Esophagus muscularis mucosa (tissue), 4 donors: ENCODE measurements at regions not wholly inside any gene's neighbourhood (a gene's known extent, or its start where the extent isn't known, plus 50 kb on each side); places are given as distances from the start of the nearest gene placed in this dataset.

ENCODE experiments used
- DNase-seq: peaks from one replicate; pipeline ENCODE4 v3.0.0-alpha.2; 2017; ENCODE audit errors: extremely low spot score
- H3K27ac ChIP-seq, 4 donors: fragments of 200-600 bp; sonication (generic); replicated peaks in 1 of 4; 1 replicate in 3 of 4; 2 replicates in 1 of 4; pipeline ENCODE4 v1.5.1; 2016 to 2019; ENCODE audit warnings: mild to moderate bottlenecking in 1 of 4
- H3K27me3 ChIP-seq, 4 donors: fragments of 200-600 bp; sonication (generic); one replicate each; pipeline versions ENCODE4 v1.5.1 to v1.6.0; 2016 to 2019
- H3K36me3 ChIP-seq, 4 donors: fragments of 200-600 bp; sonication (generic); one replicate each; pipeline ENCODE4 v1.5.1; 2016 to 2019
- H3K4me1 ChIP-seq, 4 donors: fragments of 200-600 bp; sonication (generic); one replicate each; pipeline ENCODE4 v1.5.1; 2016 to 2019
- H3K4me3 ChIP-seq, 4 donors: fragments of 200-600 bp; sonication (generic); 1 replicate in 2 of 4; 2 replicates in 2 of 4; pipeline ENCODE4 v1.5.1; 2016 to 2019; ENCODE audit warnings: mild to moderate bottlenecking in 4 of 4, moderate library complexity in 1 of 4
- H3K9me3 ChIP-seq, 4 donors: fragments of 200-600 bp; sonication (generic); 1 replicate in 3 of 4; 2 replicates in 1 of 4; pipeline ENCODE4 v1.5.1; 2016 to 2019
- CTCF ChIP-seq, 3 experiments: fragments of 200-600 bp in 2 of 3; fragments of 450-650 bp in 1 of 3; sonication (generic) in 2 of 3; IDR thresholded peaks; one replicate each; pipeline ENCODE4 v1.5.1; 2017 to 2019; ENCODE audit warnings: antibody characterized with exemption in 3 of 3, mild to moderate bottlenecking in 2 of 3, moderate library complexity in 1 of 3
- EP300 ChIP-seq: sonication (generic); formaldehyde crosslinking; IDR thresholded peaks from one replicate; pipeline ENCODE4 v1.6.1; 2017; ENCODE audit warnings: antibody characterized with exemption
- POLR2A ChIP-seq: fragments of 450-650 bp; IDR thresholded peaks from one replicate; pipeline ENCODE4 v1.6.1; 2017; ENCODE audit warnings: antibody characterized with exemption, moderate library complexity, mild to moderate bottlenecking, low read depth
- POLR2AphosphoS5 ChIP-seq, 2 donors: sonication (generic); formaldehyde crosslinking; IDR thresholded peaks; one replicate each; pipeline ENCODE4 v1.6.1; 2017; ENCODE audit warnings: antibody characterized with exemption in 2 of 2
- WGBS: methylation state at CpG from one replicate; pipeline ENCODE4 v1.1.5; 2018; 5-methylcytosine and 5-hydroxymethylcytosine counted together
- intact Hi-C: fragments of 100-400 bp; cut with DNase I; formaldehyde crosslinking; loops from one replicate; pipeline ENCODE4 v1.15.1; 2023

- no peaks in the 10 kb centered on the region for H3K4me1 ChIP-seq
- no peaks in the 10 kb centered on the region for H3K9me3 ChIP-seq
- no peak overlapping the region for H3K27ac ChIP-seq
- TF ChIP-seq POLR2A (no peak), CTCF (IDR thresholded peaks at IDR 0.05) (no peak), EP300 (no peak), POLR2AphosphoS5 (IDR thresholded peaks at IDR 0.05) (no peak)
- H3K4me3 ChIP-seq = no peak overlapping the region
- no peaks in the 10 kb centered on the region for H3K36me3 ChIP-seq
- DNase-seq = no peak
- peaks cover 0 to 11% (median 0%) of the 10 kb centered on the region in 4 donors for H3K27me3 ChIP-seq
- intact Hi-C loops = no loop called here
- WGBS = 87% methylated on average over 3 of the region's 3 CpGs
Measured at GRCh38 chr1:22196041-22196440, 53.1 kb upstream of the WNT4 start.

- Histone ChIP-seq H3K27ac (no peak overlapping the region), H3K4me1 (no peaks in the 10 kb centered on the region), H3K9me3 (no peaks in the 10 kb centered on the region), H3K27me3 (peaks cover 0 to 17% (median 0%) of the 10 kb centered on the region in 4 donors), H3K4me3 (no peak overlapping the region), H3K36me3 (no peaks in the 10 kb centered on the region)
- DNase-seq = no peak
- WGBS = 96% methylated on average over 6 of the region's 6 CpGs
- intact Hi-C loops = no loop called here
- no peak for TF ChIP-seq POLR2A
- no peak for TF ChIP-seq EP300
- TF ChIP-seq POLR2AphosphoS5 (IDR thresholded peaks at IDR 0.05) = no peak
- TF ChIP-seq CTCF (IDR thresholded peaks at IDR 0.05) = no peak
Measured at GRCh38 chr1:22196641-22197040, 53.7 kb upstream of the WNT4 start.

GRCh38 chr1:22197644-22198043, 54.7 kb upstream of the WNT4 start:
- Histone ChIP-seq H3K9me3 (no peaks in the 10 kb centered on the region), H3K27me3 (peaks cover 0 to 20% (median 0%) of the 10 kb centered on the region in 4 donors), H3K4me1 (no peaks in the 10 kb centered on the region), H3K27ac (no peak overlapping the region), H3K36me3 (no peaks in the 10 kb centered on the region), H3K4me3 (no peak overlapping the region)
- intact Hi-C loops = no loop called here
- 82% methylated on average over 2 of the region's 2 CpGs for WGBS
- TF ChIP-seq POLR2AphosphoS5 (IDR thresholded peaks at IDR 0.05) (no peak), EP300 (no peak), CTCF (IDR thresholded peaks at IDR 0.05) (no peak), POLR2A (no peak)
- DNase-seq = no peak

GRCh38 chr1:22201023-22201422, 58.1 kb upstream of the WNT4 start:
- Histone ChIP-seq H3K27ac (no peak overlapping the region), H3K36me3 (no peaks in the 10 kb centered on the region), H3K4me1 (peaks cover 0 to 8% (median 0%) of the 10 kb centered on the region in 4 donors), H3K4me3 (no peak overlapping the region), H3K27me3 (peaks cover 0 to 29% (median 0%) of the 10 kb centered on the region in 4 donors), H3K9me3 (no peaks in the 10 kb centered on the region)
- intact Hi-C loops = no loop called here
- 70% methylated on average over 1 of the region's 1 CpG for WGBS
- no peak for DNase-seq
- TF ChIP-seq CTCF (IDR thresholded peaks at IDR 0.05) (no peak), POLR2A (no peak), EP300 (no peak), POLR2AphosphoS5 (IDR thresholded peaks at IDR 0.05) (no peak)

- 89% methylated on average over 1 of the region's 1 CpG for WGBS
- Histone ChIP-seq H3K9me3 (no peaks in the 10 kb centered on the region), H3K4me1 (peaks cover 0 to 8% (median 0%) of the 10 kb centered on the region in 4 donors), H3K36me3 (no peaks in the 10 kb centered on the region), H3K4me3 (no peak overlapping the region), H3K27me3 (peaks cover 0 to 43% (median 5%) of the 10 kb centered on the region in 4 donors), H3K27ac (no peak overlapping the region)
- no peak for TF ChIP-seq POLR2AphosphoS5 (IDR thresholded peaks at IDR 0.05)
- no peak for TF ChIP-seq EP300
- no peak for TF ChIP-seq CTCF (IDR thresholded peaks at IDR 0.05)
- TF ChIP-seq POLR2A = no peak
- DNase-seq = no peak
- intact Hi-C loops = no loop called here
Measured at GRCh38 chr1:22203335-22203734, 60.4 kb upstream of the WNT4 start.
